B cell (primary cell): ENCODE measurements at regions not wholly inside any gene's neighbourhood (a gene's known extent, or its start where the extent isn't known, plus 50 kb on each side); places are given as distances from the start of the nearest gene placed in this dataset.

Experiments
- ATAC-seq: fragments of 200-7000 bp; cut with Tn5 transposase; one replicate; pipeline ENCODE4 v1.10.0; 2021; ENCODE audit warnings: low read depth, mild to moderate bottlenecking, moderate number of reproducible peaks, moderate library complexity
- CTCF ChIA-PET: fragments of 350-600 bp; sonication (Branson Sonifier 250); formaldehyde crosslinking; loops from one replicate; lab custom pipeline; 2021; ENCODE audit warnings: antibody characterized with exemption, inconsistent platforms; lab: Charles Lee
- POLR2A ChIA-PET: fragments of 350-600 bp; sonication (Branson Sonifier 250); formaldehyde crosslinking; loops from one replicate; lab custom pipeline; 2021; ENCODE audit warnings: antibody characterized with exemption; lab: Charles Lee
- DNase-seq: peaks from one replicate; pipeline ENCODE4 v3.0.0; 2013
- H2AFZ ChIP-seq: 2 replicates; pipeline ENCODE4 v1.6.1; 2012; ENCODE audit warnings: mild to moderate bottlenecking, low read depth, low read length; ENCODE audit not compliant: insufficient read depth, poor library complexity, severe bottlenecking
- H3K27ac ChIP-seq, 2 donors: 1 replicate in 1 of 2; 2 replicates in 1 of 2; pipeline ENCODE4 v1.5.1; 2012 to 2013; ENCODE audit warnings: low read length in 2 of 2, mild to moderate bottlenecking in 2 of 2, moderate library complexity in 1 of 2
- H3K27me3 ChIP-seq, 4 experiments: fragments of 200-600 bp in 1 of 4; sonication (generic) in 1 of 4; replicated peaks in 1 of 4; 1 replicate in 2 of 4; 2 replicates in 2 of 4; pipeline versions ENCODE4 v1.6.1 to v1.7.0; 2013 to 2016; ENCODE audit warnings: low read length in 3 of 4, mild to moderate bottlenecking in 2 of 4, mixed read lengths in 1 of 4, moderate library complexity in 1 of 4; ENCODE audit not compliant: insufficient read depth in 4 of 4, control insufficient read depth in 3 of 4; ENCODE audit errors: control extremely low read depth in 1 of 4
- H3K36me3 ChIP-seq, 2 experiments: replicated peaks in 1 of 2; 1 replicate in 1 of 2; 2 replicates in 1 of 2; pipeline versions ENCODE4 v1.6.1 to v1.7.1; 2013; ENCODE audit warnings: low read length in 1 of 2; ENCODE audit not compliant: insufficient read depth in 2 of 2, control insufficient read depth in 1 of 2; ENCODE audit errors: control extremely low read depth in 1 of 2, extremely low read depth in 1 of 2
- H3K4me1 ChIP-seq, 2 donors: fragments of 200-600 bp in 1 of 2; sonication (generic) in 1 of 2; 1 replicate in 1 of 2; 2 replicates in 1 of 2; pipeline versions ENCODE4 v1.5.1 to v1.6.1; 2013 to 2017; ENCODE audit warnings: low read length in 2 of 2; ENCODE audit not compliant: control insufficient read depth in 2 of 2, insufficient read depth in 2 of 2
- H3K4me2 ChIP-seq: replicated peaks from 2 replicates; pipeline ENCODE3; 2012; ENCODE audit warnings: mild to moderate bottlenecking, low read depth, low read length; ENCODE audit not compliant: poor library complexity, severe bottlenecking
- H3K4me3 ChIP-seq, 5 experiments: fragments of 200-600 bp in 1 of 5; sonication (generic) in 1 of 5; 1 replicate in 3 of 5; 2 replicates in 2 of 5; pipeline versions ENCODE4 v1.5.1 to v1.7.0; 2011 to 2016; ENCODE audit warnings: low read length in 4 of 5, mild to moderate bottlenecking in 4 of 5, low read depth in 2 of 5, control low read depth in 1 of 5, moderate library complexity in 1 of 5; ENCODE audit not compliant: insufficient read depth in 1 of 5; ENCODE audit errors: control extremely low read depth in 1 of 5, extremely low read depth in 1 of 5
- H3K79me2 ChIP-seq: fragments of 200-600 bp; sonication (generic); one replicate; pipeline ENCODE4 v1.6.0; 2016; ENCODE audit warnings: low read length; ENCODE audit not compliant: control insufficient read depth, insufficient read depth
- H3K9ac ChIP-seq: fragments of 200-600 bp; sonication (generic); 2 replicates; pipeline ENCODE4 v1.6.1; 2017; ENCODE audit warnings: mild to moderate bottlenecking, low read length, moderate library complexity
- H3K9me3 ChIP-seq, 3 donors: one replicate each; pipeline versions ENCODE4 v1.6.1 to v1.7.1; 2013; ENCODE audit warnings: low read length in 2 of 3; ENCODE audit not compliant: control insufficient read depth in 2 of 3, insufficient read depth in 1 of 3; ENCODE audit errors: control extremely low read depth in 1 of 3
- H4K20me1 ChIP-seq: 2 replicates; pipeline ENCODE4 v1.6.0; 2012; ENCODE audit warnings: mild to moderate bottlenecking, low read length; ENCODE audit not compliant: insufficient read depth, control insufficient read depth, poor library complexity, severe bottlenecking
- H3K27ac Mint-ChIP-seq: one replicate; pipeline ENCODE4 v1.8.0; 2021; ENCODE audit warnings: mixed read lengths
- H3K27me3 Mint-ChIP-seq: one replicate; pipeline ENCODE4 v1.8.0; 2021; ENCODE audit warnings: mixed read lengths
- H3K4me1 Mint-ChIP-seq: one replicate; pipeline ENCODE4 v1.8.0; 2021; ENCODE audit warnings: mixed read lengths
- H3K4me3 Mint-ChIP-seq: one replicate; pipeline ENCODE4 v1.8.0; 2021; ENCODE audit warnings: mixed read lengths
- H3K9me3 Mint-ChIP-seq: one replicate; pipeline ENCODE4 v1.8.0; 2022; ENCODE audit warnings: mixed read lengths; ENCODE audit not compliant: insufficient read depth
- CTCF ChIP-seq: fragments of 200-600 bp; IDR thresholded peaks from one replicate; pipeline ENCODE4 v1.8.0; 2022; ENCODE audit warnings: antibody characterized with exemption, mild to moderate bottlenecking
- EZH2 ChIP-seq: IDR thresholded peaks from 2 replicates; pipeline ENCODE4 v1.6.1; 2012; ENCODE audit warnings: borderline replicate concordance, low read depth, mild to moderate bottlenecking, moderate library complexity, low read length; ENCODE audit not compliant: insufficient read depth, poor library complexity, severe bottlenecking
- WGBS: methylation state at CpG from one replicate; pipeline ENCODE4 v1.1.5; 2013; ENCODE audit warnings: missing lambda C conversion rate; ENCODE audit not compliant: insufficient coverage; 5-methylcytosine and 5-hydroxymethylcytosine counted together
- intact Hi-C: fragments of 100-400 bp; cut with micrococcal nuclease; formaldehyde crosslinking; loops from one replicate; pipeline ENCODE4 v1.10.0; 2022

- Histone ChIP-seq H4K20me1 (no peaks in the 10 kb centered on the region), H3K27ac (no peak overlapping the region), H3K9me3 (peaks cover 0 to 5% (median 1%) of the 10 kb centered on the region in 3 donors), H3K4me3 (no peak overlapping the region), H2AFZ (no peak overlapping the region), H3K4me1 (no peaks in the 10 kb centered on the region), H3K27me3 (no peaks in the 10 kb centered on the region), H3K36me3 (no peaks in the 10 kb centered on the region), H3K79me2 (no peaks in the 10 kb centered on the region), H3K4me2 (no peak overlapping the region), H3K9ac (no peak overlapping the region)
- POLR2A ChIA-PET = no interaction called here
- no peak overlapping the region for H3K27ac Mint-ChIP-seq
- H3K4me3 Mint-ChIP-seq = no peak overlapping the region
- DNase-seq = no peak
- H3K4me1 Mint-ChIP-seq = no peaks in the 10 kb centered on the region
- peaks cover 2% of the 10 kb centered on the region for H3K9me3 Mint-ChIP-seq
- CTCF ChIA-PET = no interaction called here
- ATAC-seq = no peak
- TF ChIP-seq CTCF (no peak), EZH2 (no peak)
- H3K27me3 Mint-ChIP-seq = no peaks in the 10 kb centered on the region
- WGBS = no CpG with 5 or more reads among the region's 6 CpGs
- intact Hi-C loops = no loop called here
These were observed 224.0 kb downstream of the PLOD2 start for GRCh38 chr3:145936971-145937370.

- Mint-ChIP-seq H3K4me3 (no peak overlapping the region), H3K9me3 (peaks cover 2% of the 10 kb centered on the region), H3K4me1 (no peaks in the 10 kb centered on the region), H3K27me3 (no peaks in the 10 kb centered on the region), H3K27ac (no peak overlapping the region)
- POLR2A ChIA-PET = no interaction called here
- Histone ChIP-seq H3K79me2 (no peaks in the 10 kb centered on the region), H3K4me3 (no peak overlapping the region), H3K27ac (no peak overlapping the region), H3K4me2 (no peak overlapping the region), H3K9ac (no peak overlapping the region), H3K9me3 (peaks cover 0 to 5% (median 1%) of the 10 kb centered on the region in 3 donors), H2AFZ (no peak overlapping the region), H3K36me3 (no peaks in the 10 kb centered on the region), H3K27me3 (no peaks in the 10 kb centered on the region), H3K4me1 (no peaks in the 10 kb centered on the region), H4K20me1 (no peaks in the 10 kb centered on the region)
- CTCF ChIA-PET = no interaction called here
- TF ChIP-seq EZH2 (no peak), CTCF (no peak)
- DNase-seq = no peak
- intact Hi-C loops = no loop called here
- no peak for ATAC-seq
- WGBS = 100% methylated on average over 1 of the region's 2 CpGs
These were observed 221.6 kb downstream of the PLOD2 start for GRCh38 chr3:145939431-145939830.
